SU-DHL-6 (cell line): ENCODE measurements at regions not wholly inside any gene's neighbourhood (a gene's known extent, or its start where the extent isn't known, plus 50 kb on each side); places are given as distances from the start of the nearest gene placed in this dataset.

ENCODE experiments used
- H2AFZ ChIP-seq: fragments of 200-600 bp; sonication (generic); 2 replicates; pipeline ENCODE4 v1.6.1; 2014; ENCODE audit warnings: low read depth, mild to moderate bottlenecking, moderate library complexity, mixed read lengths, antibody characterized with exemption, low read length; ENCODE audit not compliant: severe bottlenecking
- H3F3A ChIP-seq: fragments of 200-600 bp; shearing (Covaris generic); 2 replicates; pipeline ENCODE4 v1.6.0; 2016; ENCODE audit warnings: antibody characterized with exemption, mild to moderate bottlenecking; ENCODE audit not compliant: insufficient read depth
- H3K27ac ChIP-seq: fragments of 200-600 bp; sonication (generic); 2 replicates; pipeline ENCODE4 v1.5.1; 2016; ENCODE audit warnings: low read depth, mild to moderate bottlenecking, low read length, moderate library complexity, mixed read lengths
- H3K27me3 ChIP-seq: fragments of 200-600 bp; sonication (generic), shearing (Covaris generic); 2 replicates; pipeline ENCODE4 v1.6.0; 2014; ENCODE audit warnings: mild to moderate bottlenecking, low read length
- H3K36me3 ChIP-seq: fragments of 200-600 bp; sonication (generic); 2 replicates; pipeline ENCODE4 v1.6.1; 2014; ENCODE audit warnings: mild to moderate bottlenecking, low read length, mixed read lengths
- H3K4me2 ChIP-seq: fragments of 300-600, 200-600 bp; shearing (Covaris generic), sonication (generic); 2 replicates; pipeline ENCODE4 v1.6.0; 2014; ENCODE audit warnings: low read length, low read depth, mild to moderate bottlenecking; ENCODE audit not compliant: poor library complexity, severe bottlenecking
- H3K4me3 ChIP-seq: fragments of 200-600 bp; sonication (generic); 2 replicates; pipeline ENCODE4 v1.5.1; 2014; ENCODE audit warnings: antibody characterized with exemption, low read length, mild to moderate bottlenecking, mixed read lengths; ENCODE audit not compliant: insufficient read depth, poor library complexity, severe bottlenecking
- H3K79me2 ChIP-seq: fragments of 200-600 bp; sonication (generic); 2 replicates; pipeline ENCODE4 v1.6.1; 2014; ENCODE audit warnings: mild to moderate bottlenecking, low read length, moderate library complexity; ENCODE audit not compliant: insufficient read depth
- H3K9ac ChIP-seq: fragments of 200-600 bp; sonication (generic); 2 replicates; pipeline ENCODE4 v1.7.0; 2014; ENCODE audit warnings: mild to moderate bottlenecking, low read length
- H3K9me2 ChIP-seq: fragments of 200-600 bp; sonication (generic); replicated peaks from 2 replicates; pipeline ENCODE4 v1.6.1; 2014; ENCODE audit warnings: low read length; ENCODE audit not compliant: insufficient read depth
- H3K9me3 ChIP-seq: fragments of 200-600 bp; sonication (generic); 2 replicates; pipeline ENCODE4 v1.6.1; 2014; ENCODE audit warnings: low read length, mixed read lengths; ENCODE audit not compliant: insufficient read depth
- H4K20me1 ChIP-seq: fragments of 200-600 bp; sonication (generic); 2 replicates; pipeline ENCODE4 v1.6.1; 2014; ENCODE audit warnings: low read depth, mild to moderate bottlenecking, antibody characterized with exemption, low read length, moderate library complexity, mixed read lengths
- CTCF ChIP-seq: fragments of 200-600 bp; sonication (generic); IDR thresholded peaks from one replicate; pipeline ENCODE4 v1.5.1; 2017; ENCODE audit warnings: antibody characterized with exemption, mild to moderate bottlenecking, low read length, moderate library complexity; ENCODE audit not compliant: insufficient read depth, poor library complexity, severe bottlenecking
- EZH2phosphoT487 ChIP-seq: fragments of 200-600 bp; sonication (generic), shearing (Covaris generic); conservative IDR thresholded peaks from 2 replicates; pipeline ENCODE4 v1.6.1; 2018; ENCODE audit warnings: mild to moderate bottlenecking, antibody characterized with exemption, low read length, moderate library complexity, mixed read lengths

- Histone ChIP-seq H3K27me3 (no peaks in the 10 kb centered on the region), H2AFZ (no peak overlapping the region), H3K27ac (no peak overlapping the region), H3K4me3 (no peak overlapping the region), H3K79me2 (no peaks in the 10 kb centered on the region), H3K36me3 (no peaks in the 10 kb centered on the region), H3K9ac (no peak overlapping the region), H3K9me2 (no peaks in the 10 kb centered on the region), H4K20me1 (no peaks in the 10 kb centered on the region), H3K4me2 (no peak overlapping the region), H3K9me3 (no peaks in the 10 kb centered on the region), H3F3A (no peaks in the 10 kb centered on the region)
- no peak for TF ChIP-seq EZH2phosphoT487
- TF ChIP-seq CTCF = no peak
Observed at GRCh38 chr18:78664048-78664447, 315.6 kb upstream of the SALL3 start.

GRCh38 chr18:78664848-78665247 is 314.8 kb upstream of the SALL3 start:
- H3K36me3 ChIP-seq = no peaks in the 10 kb centered on the region
- H3K79me2 ChIP-seq = no peaks in the 10 kb centered on the region
- H3K27me3 ChIP-seq = no peaks in the 10 kb centered on the region

GRCh38 chr18:78665644-78666043 is 314.0 kb upstream of the SALL3 start:
- H3K9me3 ChIP-seq = no peaks in the 10 kb centered on the region
- H3K79me2 ChIP-seq = no peaks in the 10 kb centered on the region
- no peak overlapping the region for H3K4me3 ChIP-seq

More at GRCh38 chr18:78664848-78665247, 314.8 kb upstream of the SALL3 start:
- no peak for TF ChIP-seq EZH2phosphoT487
- TF ChIP-seq CTCF = no peak
- no peaks in the 10 kb centered on the region for H4K20me1 ChIP-seq
- H3K4me3 ChIP-seq = no peak overlapping the region
- H2AFZ ChIP-seq = no peak overlapping the region
- H3K27ac ChIP-seq = no peak overlapping the region
- no peaks in the 10 kb centered on the region for H3F3A ChIP-seq
- H3K9me3 ChIP-seq = no peaks in the 10 kb centered on the region
- no peak overlapping the region for H3K4me2 ChIP-seq
- no peaks in the 10 kb centered on the region for H3K9me2 ChIP-seq
- no peak overlapping the region for H3K9ac ChIP-seq

More at GRCh38 chr18:78665644-78666043, 314.0 kb upstream of the SALL3 start:
- Histone ChIP-seq H2AFZ (no peak overlapping the region), H3K27ac (no peak overlapping the region), H3K36me3 (no peaks in the 10 kb centered on the region), H3K4me2 (no peak overlapping the region), H4K20me1 (no peaks in the 10 kb centered on the region), H3K27me3 (no peaks in the 10 kb centered on the region), H3K9me2 (no peaks in the 10 kb centered on the region), H3K9ac (no peak overlapping the region), H3F3A (no peaks in the 10 kb centered on the region)
- TF ChIP-seq CTCF (no peak), EZH2phosphoT487 (no peak)
